ENCODE measurements at regions not wholly inside any gene's neighbourhood (a gene's known extent, or its start where the extent isn't known, plus 50 kb on each side); places are given as distances from the start of the nearest gene placed in this dataset.
"Not testable (repeated sequence)": the region's sequence is repeated elsewhere in the genome, so short reads cannot be mapped to it uniquely, and the experiment has no call there.

DNA sequence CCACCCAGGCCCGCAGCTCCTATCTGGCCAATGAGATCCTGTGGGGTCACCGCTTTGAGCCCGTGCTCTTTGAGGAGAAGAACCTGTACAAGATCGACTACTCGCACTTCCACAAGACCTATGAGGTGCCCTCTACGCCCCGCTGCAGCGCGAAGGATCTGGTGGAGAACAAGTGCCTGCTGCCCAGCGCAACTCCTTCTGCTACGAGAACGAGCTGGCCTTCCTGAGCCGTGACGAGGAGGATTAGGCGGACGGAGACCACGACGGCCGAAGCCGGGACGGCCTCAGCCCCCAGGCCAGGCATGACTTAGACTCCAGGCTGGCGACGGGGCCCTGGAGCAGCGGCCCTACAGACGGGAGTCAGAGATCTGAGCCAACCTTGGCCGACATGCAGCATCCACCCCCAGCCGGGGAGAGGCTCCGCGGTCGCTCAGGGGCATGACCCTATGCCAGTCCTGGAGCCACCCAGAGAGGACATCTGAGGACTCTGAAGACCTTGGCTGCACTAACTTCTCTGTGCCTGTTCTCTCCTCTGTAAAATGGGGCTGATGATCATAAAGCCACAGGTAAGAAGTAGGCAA is 312.0 kb upstream of the WSB1 start:
- TF ChIP-seq EZH2 (IDR thresholded peaks at IDR 0.05; ENCODE audit: borderline replicate concordance, low read length) = not testable (repeated sequence)
- TF ChIP-seq, protein P1, sequence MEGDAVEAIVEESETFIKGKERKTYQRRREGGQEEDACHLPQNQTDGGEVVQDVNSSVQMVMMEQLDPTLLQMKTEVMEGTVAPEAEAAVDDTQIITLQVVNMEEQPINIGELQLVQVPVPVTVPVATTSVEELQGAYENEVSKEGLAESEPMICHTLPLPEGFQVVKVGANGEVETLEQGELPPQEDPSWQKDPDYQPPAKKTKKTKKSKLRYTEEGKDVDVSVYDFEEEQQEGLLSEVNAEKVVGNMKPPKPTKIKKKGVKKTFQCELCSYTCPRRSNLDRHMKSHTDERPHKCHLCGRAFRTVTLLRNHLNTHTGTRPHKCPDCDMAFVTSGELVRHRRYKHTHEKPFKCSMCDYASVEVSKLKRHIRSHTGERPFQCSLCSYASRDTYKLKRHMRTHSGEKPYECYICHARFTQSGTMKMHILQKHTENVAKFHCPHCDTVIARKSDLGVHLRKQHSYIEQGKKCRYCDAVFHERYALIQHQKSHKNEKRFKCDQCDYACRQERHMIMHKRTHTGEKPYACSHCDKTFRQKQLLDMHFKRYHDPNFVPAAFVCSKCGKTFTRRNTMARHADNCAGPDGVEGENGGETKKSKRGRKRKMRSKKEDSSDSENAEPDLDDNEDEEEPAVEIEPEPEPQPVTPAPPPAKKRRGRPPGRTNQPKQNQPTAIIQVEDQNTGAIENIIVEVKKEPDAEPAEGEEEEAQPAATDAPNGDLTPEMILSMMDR (conservative IDR thresholded peaks at IDR 0.05 in 1 of 2, IDR thresholded peaks at IDR 0.05 in 1 of 2; ENCODE audit: extremely low read depth in 1 of 2, insufficient read depth in 1 of 2, low read depth in 1 of 2, low read length in 2 of 2) = not testable (repeated sequence)
